Gastroesophageal sphincter (tissue), 3 donors: ENCODE measurements at regions not wholly inside any gene's neighbourhood (a gene's known extent, or its start where the extent isn't known, plus 50 kb on each side); places are given as distances from the start of the nearest gene placed in this dataset.

Experiments used
- CTCF ChIP-seq, 4 experiments: fragments of 200-600 bp in 2 of 4; fragments of 450-650 bp in 2 of 4; sonication (generic) in 1 of 4; IDR thresholded peaks; one replicate each; pipeline ENCODE4 v1.5.1; 2017 to 2019; ENCODE audit warnings: antibody characterized with exemption in 4 of 4, mild to moderate bottlenecking in 2 of 4, moderate library complexity in 2 of 4
- POLR2A ChIP-seq, 2 donors: fragments of 450-650 bp; IDR thresholded peaks; one replicate each; pipeline ENCODE4 v1.6.1; 2017; ENCODE audit warnings: antibody characterized with exemption in 2 of 2, mild to moderate bottlenecking in 2 of 2, moderate library complexity in 1 of 2
- POLR2AphosphoS5 ChIP-seq: sonication (generic); formaldehyde crosslinking; IDR thresholded peaks from one replicate; pipeline ENCODE4 v1.6.1; 2017; ENCODE audit warnings: antibody characterized with exemption

GRCh38 chr2:7849531-7849930 lies 832.3 kb upstream of the ID2 start:
- TF ChIP-seq CTCF (IDR thresholded peaks at IDR 0.05) (no peak), POLR2AphosphoS5 (no peak), POLR2A (IDR thresholded peaks at IDR 0.05) (no peak)
